ENCODE measurements at regions not wholly inside any gene's neighbourhood (a gene's known extent, or its start where the extent isn't known, plus 50 kb on each side); places are given as distances from the start of the nearest gene placed in this dataset.

- H3K4me1 ChIP-seq (ENCODE audit: control insufficient read depth, insufficient read depth, low read length), result no peaks in the 10 kb centered on the region
- no peaks in the 10 kb centered on the region for H3K36me3 ChIP-seq (ENCODE audit: control insufficient read depth, insufficient read depth, low read length)
- no peak overlapping the region for H2BK5ac ChIP-seq (ENCODE audit: low read depth, low read length, poor library complexity, severe bottlenecking)
- CTCF ChIA-PET, result no interaction called here
- H4K20me1 ChIP-seq (ENCODE audit: insufficient read depth, low read length), result no peaks in the 10 kb centered on the region
- dilution Hi-C loops (cut with HindIII; ENCODE audit: low sequenced_read_pairs, unreplicated experiment) (no loop called here), intact Hi-C loops (cut with micrococcal nuclease) (no loop called here), in situ Hi-C loops (cut with MboI; ENCODE audit: low sequenced_read_pairs) (no loop called here)
- no peak overlapping the region for H3K14ac ChIP-seq (replicated peaks; ENCODE audit: low read depth, low read length)
- no peak overlapping the region for H3K56ac ChIP-seq (ENCODE audit: extremely low read depth, insufficient read depth, low read length)
- H3K9me1 ChIP-seq (ENCODE audit: insufficient read depth, low read length), result no peaks in the 10 kb centered on the region
- POLR2A ChIA-PET (ENCODE audit: unreplicated experiment), result no interaction called here
- no peak overlapping the region for H2BK15ac ChIP-seq (ENCODE audit: low read depth, low read length)
- H2AK9ac ChIP-seq (replicated peaks; ENCODE audit: low read depth, low read length, poor library complexity), result peak overlapping the region; percentile 3
- no peak overlapping the region for H3K27ac ChIP-seq (ENCODE audit: insufficient read depth, low read length)
- H2AFZ ChIP-seq (replicated peaks; ENCODE audit: low read length, poor library complexity), result no peak overlapping the region
- H3K4ac ChIP-seq (ENCODE audit: low read depth, low read length), result no peak overlapping the region
- H3K9me3 ChIP-seq (ENCODE audit: control insufficient read depth, insufficient read depth, low read length), result 0 out of 2 replicates have a peak, but pooled peaks cover 2% of the 10 kb centered on the region
- no peaks in the 10 kb centered on the region for H3K79me1 ChIP-seq (ENCODE audit: low read depth in 1 of 2, low read length in 2 of 2)
- no peak for TF ChIP-seq POLR2A (IDR thresholded peaks at IDR 0.05; ENCODE audit: low read depth, low read length)
- TF ChIP-seq RFX5 (IDR thresholded peaks at IDR 0.05; ENCODE audit: low read depth, low read length), result no peak
- 0 out of 2 replicates have a peak, but pooled peaks have one; percentile 11 for TF ChIP-seq MAFK (IDR thresholded peaks at IDR 0.05; ENCODE audit: low read depth, low read length)
- TF ChIP-seq RCOR1 (IDR thresholded peaks at IDR 0.05; ENCODE audit: insufficient replicate concordance, low read length), result no peak
- no peak overlapping the region for H2BK20ac ChIP-seq (ENCODE audit: low read depth, low read length)
- H3K9ac ChIP-seq (ENCODE audit: low read depth, low read length), result no peak overlapping the region
- BruUV-seq (replicated peaks), result no TSS peak
- no peak overlapping the region for H3K18ac ChIP-seq (ENCODE audit: low read depth, low read length)
- H4K8ac ChIP-seq (ENCODE audit: low read depth in 2 of 2, low read length in 2 of 2), result no peak overlapping the region
- DNase-seq (no peak), ATAC-seq (ENCODE audit: low read depth) (no peak)
- H3K4me3 ChIP-seq (ENCODE audit: insufficient read depth, low read depth, low read length), result no peak overlapping the region
- no peak overlapping the region for H4K91ac ChIP-seq (ENCODE audit: insufficient read depth, low read depth, low read length)
- H4K5ac ChIP-seq (ENCODE audit: low read depth, low read length), result no peak overlapping the region
- no peak overlapping the region for H2BK120ac ChIP-seq (ENCODE audit: low read depth, low read length)
- H3K27me3 ChIP-seq (ENCODE audit: control insufficient read depth, insufficient read depth, low read length), result peaks cover 5% of the 10 kb centered on the region
- no peak overlapping the region for H3K4me2 ChIP-seq (ENCODE audit: low read depth, low read length)
- H3K23ac ChIP-seq (ENCODE audit: low read depth, low read length), result no peak overlapping the region
- WGBS, 2 experiments (ENCODE audit: extremely low coverage in 2 of 2, insufficient read length in 1 of 2), result no CpG with 5 or more reads among the region's 5 CpGs
- H2AK5ac ChIP-seq (ENCODE audit: low read depth, low read length), result no peak overlapping the region
Observed at GRCh38 chr4:38523054-38523453, 140.9 kb upstream of the KLF3 start.

Measured in IMR-90 (cell line).